GM21717 (cell line): ENCODE measurements at regions not wholly inside any gene's neighbourhood (a gene's known extent, or its start where the extent isn't known, plus 50 kb on each side); places are given as distances from the start of the nearest gene placed in this dataset.
A peak's percentile ranks its signal among the peaks of the same experiment; 100 is the strongest.
"Not testable (repeated sequence)": the region's sequence is repeated elsewhere in the genome, so short reads cannot be mapped to it uniquely, and the experiment has no call there.

ENCODE experiments used
- ATAC-seq: cut with Tn5 transposase; IDR thresholded peaks from one replicate; pipeline ENCODE4 v1.9.1; 2021; ENCODE audit warnings: mild to moderate bottlenecking, moderate library complexity; ENCODE audit not compliant: unreplicated experiment

DNA sequence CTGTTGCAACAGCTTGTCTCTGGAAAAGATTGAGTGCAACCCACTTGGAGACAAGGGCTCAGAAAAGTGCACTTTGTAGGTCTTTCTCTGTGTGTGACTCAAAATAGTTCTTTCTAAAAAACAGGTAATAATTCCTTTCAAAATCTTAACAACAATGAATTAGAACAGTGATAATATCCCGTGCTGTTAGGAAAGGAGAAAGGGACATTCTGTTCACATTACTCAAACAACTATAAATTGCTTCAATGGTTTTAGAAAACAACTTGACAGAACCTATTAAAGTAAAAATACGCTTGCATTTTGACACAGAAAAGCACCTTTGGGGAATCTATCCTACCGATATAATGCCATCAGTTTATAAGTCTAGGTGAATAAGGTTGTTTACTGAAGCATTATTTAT lies 468.1 kb upstream of the DPP6 start:
- ATAC-seq, result no peak

DNA sequence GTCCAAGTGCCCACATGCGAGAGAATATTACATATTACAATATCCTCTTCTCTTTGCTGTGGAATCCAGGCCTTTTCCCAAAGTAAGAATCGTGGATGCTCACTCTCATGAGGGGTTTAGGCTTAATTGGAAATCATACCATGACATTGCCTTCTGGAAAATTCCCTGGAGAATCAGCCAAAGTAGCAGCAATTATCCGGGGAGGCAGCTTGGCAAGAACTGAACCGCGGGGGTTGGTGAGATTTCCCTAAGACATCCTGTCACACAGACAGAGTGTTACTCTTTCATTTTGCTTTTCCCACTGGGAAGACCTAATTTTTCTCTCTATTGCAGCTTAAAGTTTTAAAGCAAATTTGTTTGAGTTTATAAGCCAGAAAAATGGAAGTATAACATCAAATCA lies 463.6 kb upstream of the DPP6 start:
- no peak for ATAC-seq

DNA sequence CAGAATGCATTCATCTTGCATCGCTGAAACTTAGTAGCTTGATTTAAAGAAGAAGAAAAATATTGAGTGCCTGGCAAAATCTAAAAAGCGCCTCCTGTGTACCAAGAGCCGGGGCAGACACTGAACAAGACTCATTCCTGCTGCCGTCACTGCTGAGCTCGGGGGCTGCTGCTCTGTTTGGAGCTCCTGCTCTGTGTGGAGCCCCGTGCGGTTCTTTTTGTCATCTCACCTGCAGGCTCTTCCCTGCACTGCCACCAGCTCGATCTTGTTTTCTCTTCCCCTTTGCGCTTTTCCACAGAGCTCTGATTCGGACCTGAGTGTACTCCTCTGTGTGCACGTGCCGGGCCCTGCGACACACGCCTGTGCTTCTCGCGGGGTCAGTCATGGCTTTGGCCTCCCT lies 462.1 kb upstream of the DPP6 start:
- ATAC-seq, result no peak

DNA sequence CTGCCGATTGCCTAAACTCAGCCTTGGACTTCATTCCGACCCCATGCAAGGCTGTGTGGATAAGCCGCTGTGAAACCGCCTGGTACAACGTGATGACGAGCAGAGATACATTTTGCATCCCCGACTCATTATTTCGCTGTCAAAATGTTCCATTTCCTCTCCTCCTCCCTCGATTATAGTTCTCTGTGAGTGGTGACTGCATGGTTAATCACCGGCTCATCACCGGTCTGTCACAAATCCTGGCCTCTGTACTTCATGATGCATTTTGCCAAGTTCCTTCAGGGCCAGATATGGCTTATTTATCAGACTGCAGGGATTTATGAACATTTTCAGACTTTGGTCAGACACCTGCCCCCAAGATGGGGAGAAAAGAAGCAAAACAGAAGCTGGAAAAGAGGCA lies 461.6 kb upstream of the DPP6 start:
- no peak for ATAC-seq

DNA sequence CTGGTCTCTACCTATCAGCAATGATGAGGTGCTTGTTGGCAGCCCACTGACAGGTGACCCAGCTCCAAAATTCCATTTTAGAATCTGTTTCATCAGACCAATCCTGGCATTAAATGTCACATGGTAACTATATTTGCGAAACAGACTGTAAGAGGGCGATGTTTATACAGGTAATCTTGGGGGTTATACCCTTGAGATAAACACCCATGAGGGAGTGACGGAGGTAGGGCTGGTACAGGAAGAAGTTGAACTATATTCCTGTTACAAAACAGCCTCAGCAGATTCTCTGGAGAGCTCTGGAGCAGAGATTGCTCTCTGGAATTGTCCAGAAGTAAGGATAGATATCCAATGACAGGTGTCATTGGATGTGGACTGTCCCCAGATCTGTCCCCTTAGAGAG lies 444.8 kb upstream of the DPP6 start:
- no peak for ATAC-seq

DNA sequence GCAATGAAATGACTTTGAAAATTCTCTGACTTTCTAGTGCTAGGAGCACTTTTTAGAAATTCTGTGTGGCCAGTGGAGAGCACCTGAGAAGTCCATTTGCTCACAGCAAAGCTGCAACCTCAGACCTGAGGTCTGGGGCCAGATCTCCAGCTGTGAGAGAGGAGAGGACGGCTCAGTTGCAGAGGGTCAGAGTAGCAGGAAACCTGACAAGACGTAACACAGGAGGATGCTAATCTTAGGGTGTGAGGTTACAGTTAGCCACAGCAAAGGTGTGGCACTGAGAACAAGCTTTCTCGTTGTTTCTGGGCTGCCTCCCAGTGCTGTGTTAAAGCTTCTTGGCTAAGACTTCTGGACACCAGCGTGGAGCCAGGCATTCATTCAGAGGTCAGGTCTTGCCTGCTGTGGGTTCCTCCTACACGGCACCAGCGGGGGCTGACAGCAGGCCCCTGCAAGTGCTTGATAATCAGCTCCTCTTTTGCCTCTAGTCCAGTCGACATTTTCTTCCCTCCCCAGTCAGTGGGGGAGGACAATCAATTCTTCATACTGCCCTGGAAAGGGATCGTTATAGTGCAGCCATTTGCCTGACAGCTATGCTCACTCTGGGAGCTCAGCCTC lies 435.4 kb upstream of the DPP6 start:
- ATAC-seq, result no peak

DNA sequence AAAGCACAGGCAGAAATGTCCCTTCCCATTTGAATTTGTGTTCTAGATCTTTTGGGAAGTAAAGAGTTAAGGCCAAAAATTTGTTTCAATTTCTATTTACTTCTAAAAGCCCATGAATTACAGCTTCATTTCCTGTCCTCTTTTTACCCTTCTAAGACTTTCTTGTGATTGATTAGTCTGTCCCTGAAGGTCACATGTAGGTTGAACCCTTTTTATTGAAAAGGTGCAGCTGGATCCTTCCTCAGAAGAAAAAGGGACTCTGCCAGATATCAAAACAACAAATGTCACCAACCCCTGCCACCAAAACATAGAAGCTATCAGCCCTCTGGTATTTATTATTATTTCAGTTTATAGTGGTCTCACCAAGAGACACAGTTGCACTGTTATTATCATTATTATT lies 424.9 kb upstream of the DPP6 start:
- no peak for ATAC-seq

DNA sequence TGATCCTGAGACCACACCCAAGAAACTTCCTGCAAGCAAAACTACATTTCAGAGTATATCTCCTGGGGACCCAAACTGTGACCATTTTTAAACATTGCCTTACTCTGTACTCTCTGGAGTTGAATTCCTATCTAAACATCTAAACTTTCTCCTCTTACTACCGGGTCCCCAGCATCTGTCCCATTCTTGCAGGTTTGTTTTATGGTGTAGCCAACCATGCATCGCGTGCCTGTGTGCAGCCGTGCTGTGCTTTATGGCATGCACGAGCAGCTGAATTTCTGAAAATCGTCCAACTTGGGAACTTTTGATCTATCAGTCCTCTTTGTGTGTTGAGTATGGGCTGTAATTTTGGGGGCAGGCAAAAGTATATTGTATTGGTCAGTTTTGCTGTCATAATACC lies 423.8 kb upstream of the DPP6 start:
- no peak for ATAC-seq

DNA sequence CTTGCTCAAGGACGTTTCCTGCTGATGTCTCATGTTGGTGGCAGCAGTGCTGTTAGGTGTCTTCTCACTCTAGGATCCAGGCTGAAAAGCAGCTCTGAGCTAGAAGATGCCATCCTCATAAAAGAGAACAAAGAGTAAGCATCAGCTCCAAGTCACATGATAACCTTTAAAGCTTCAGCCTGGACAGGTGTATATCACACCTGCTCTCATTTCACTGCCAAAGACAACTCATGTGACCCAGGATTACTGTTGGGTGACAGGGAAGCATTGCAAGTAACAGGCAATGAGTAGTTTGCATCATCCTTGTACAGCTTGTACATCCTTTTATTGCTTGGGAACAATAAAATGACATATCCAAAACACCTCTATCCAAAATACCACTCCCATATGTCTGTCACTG lies 423.4 kb upstream of the DPP6 start:
- ATAC-seq, result no peak

DNA sequence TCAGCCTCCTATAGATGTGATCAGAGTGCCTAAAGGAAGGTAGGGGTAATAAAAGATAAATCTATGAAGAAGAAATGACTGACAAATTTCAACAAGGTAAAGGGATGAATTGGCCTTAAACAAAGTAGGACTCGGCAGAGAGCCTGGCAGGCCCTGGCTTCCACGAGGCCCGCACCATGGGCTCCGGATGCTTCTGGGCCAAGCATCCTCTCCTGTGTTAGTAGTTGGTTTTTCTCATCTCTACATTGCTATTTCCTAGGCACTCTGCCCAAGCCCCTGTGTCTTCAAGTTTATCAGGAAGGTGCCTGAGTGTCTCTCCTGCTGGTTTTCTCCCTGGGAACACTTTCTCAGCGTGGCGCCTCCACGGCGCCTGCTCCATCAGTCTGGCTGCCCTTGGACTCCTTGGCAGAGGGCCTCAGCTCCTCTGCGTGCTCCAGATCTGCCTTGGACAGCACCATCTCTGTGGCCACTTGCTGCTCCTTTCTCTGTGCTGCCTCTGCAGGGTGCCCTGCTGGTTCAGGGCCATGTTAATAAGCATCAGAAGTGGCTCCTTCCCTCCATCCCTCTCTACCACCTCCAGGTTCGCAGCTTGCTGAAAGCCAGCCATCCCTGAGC lies 413.3 kb upstream of the DPP6 start:
- no peak for ATAC-seq

DNA sequence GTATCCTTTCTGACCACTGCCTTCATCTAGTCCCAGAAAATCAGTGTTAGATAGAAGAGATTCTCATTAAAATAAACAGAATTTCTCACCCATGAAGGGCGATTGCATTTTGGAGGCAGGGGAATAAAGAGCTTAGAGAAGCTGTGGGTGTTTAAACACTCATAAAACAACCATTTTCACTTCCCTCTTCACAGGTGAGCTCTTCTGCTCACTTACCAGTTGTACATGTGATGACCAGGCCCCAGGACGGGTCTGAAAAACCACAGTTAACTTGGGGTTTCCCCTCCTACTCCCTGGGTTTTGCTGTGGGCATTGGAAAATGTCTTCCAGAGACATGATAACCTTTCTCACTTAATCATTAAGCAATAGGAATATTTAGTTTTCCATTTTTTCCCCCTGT lies 411.6 kb upstream of the DPP6 start:
- peak; percentile 66 for ATAC-seq

DNA sequence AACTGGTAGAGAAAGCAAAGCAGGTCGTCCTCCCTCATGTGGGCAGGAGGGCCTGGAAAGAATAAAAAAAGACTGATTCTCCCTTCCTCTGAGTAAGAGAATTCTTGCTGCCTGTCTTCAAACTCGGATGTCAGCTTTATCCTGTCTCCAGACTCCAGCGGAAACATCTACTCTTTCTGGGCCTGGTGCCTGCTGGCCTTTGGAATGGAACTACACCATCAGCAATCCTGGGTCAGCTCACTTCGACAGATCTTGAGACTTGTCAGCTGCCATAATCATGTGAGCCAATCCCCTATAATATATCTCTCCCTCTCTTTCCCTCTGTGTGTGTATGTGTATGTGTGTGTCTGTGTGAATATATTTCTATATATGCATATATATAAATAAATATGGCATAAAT lies 411.0 kb upstream of the DPP6 start:
- no peak for ATAC-seq

DNA sequence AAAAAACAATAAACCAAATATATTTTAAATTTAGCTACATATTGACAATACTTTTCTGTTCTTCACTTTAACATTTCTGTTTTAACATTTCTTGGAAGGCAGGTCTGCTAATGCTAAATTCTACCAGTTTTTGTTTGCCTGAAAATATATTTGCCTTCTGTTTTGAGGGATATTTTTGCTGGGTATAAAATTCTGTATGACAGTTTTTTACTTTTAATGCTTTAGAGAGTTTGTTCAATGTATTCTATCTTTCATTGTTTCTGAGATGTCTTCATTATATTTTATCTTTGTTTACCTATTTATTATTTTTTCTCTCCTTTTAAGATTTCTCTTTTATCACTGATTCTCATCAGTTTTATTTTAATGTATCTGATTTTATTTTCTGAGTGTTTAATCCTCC lies 409.2 kb upstream of the DPP6 start:
- ATAC-seq, result no peak

DNA sequence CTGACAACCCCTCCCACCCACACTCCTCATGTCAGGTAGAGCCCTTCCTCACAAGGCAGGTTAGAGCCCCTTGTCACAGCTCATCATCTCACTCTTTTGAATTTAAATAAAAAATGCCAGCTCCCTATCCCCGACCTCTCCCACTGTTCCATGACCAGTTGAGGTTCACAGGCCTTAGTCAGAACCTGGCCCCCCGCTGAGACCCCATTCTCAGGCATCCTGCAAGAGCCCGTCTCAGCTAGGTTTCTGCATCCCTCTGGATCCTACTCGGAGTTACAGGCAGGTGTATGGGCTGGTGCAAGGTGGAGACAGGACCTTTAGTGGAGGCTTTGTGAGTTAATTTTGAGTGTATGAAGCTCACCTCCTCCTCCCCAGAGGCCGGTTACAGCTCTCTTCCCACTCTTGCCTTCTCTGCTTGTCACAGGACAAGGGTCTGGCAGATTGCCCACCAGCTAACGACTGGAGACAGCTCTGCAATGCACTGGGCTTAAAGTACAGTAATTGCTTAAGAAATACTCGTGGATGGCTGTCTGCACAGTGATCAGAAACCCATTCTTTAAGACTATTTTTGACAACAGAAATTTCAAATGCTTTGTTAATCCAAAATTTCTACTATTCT lies 394.9 kb upstream of the DPP6 start:
- no peak for ATAC-seq

DNA sequence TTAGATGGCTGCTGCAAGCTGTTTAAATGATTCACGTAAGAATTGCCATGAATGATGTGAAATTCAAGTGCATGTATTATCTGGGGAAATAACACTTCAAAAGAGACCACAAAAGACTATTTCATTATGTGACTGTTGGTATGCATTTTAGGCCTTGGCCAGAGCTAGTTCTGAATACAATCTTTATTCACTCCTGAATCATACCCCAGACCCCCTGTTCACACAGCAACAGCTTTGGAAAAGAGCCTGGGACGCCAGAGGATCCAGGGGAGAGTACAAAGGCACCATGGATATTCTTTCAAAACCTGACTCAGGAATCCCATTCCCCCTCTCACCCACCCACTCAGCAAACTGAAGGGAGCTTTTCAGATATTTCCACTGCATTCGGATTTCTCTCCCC lies 377.1 kb upstream of the DPP6 start:
- ATAC-seq, result no peak

DNA sequence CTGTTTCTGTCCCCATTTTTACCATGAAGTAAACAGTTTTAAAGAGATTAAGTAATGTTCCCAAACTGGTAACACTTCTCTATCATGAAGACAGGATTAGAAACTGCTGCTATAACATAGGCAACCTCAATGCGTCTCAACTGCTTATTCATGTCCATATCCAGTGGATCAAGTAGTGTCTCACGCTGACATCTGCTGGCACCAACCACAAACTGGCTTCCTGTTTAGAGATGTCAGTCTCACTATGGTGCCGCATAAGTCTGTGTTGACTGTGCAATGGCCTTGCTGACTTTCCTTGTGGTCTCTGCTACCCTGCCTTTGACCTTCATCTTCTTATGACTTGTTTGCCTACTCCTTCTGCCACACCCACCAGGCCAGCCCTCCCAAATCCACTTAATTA lies 369.6 kb upstream of the DPP6 start:
- no peak for ATAC-seq

DNA sequence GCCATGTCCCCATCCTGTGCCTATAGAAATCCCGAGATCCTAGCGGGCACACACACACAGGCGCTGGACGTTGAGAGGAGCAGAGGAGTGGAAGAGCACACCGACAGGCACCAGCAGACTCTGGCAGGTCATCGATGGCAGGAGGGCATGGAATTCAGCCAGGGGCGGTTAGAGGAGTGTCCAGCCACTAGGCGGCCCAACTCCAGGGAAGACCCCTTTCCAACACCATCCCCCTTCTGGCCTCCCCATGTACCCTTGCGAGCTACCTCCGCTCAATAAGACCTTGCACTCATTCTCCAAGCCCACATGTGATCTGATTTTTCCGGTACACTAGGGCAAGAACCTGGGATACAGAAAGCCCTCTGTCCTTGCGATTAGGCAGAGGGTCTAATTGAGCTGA lies 356.0 kb upstream of the DPP6 start:
- no peak for ATAC-seq

DNA sequence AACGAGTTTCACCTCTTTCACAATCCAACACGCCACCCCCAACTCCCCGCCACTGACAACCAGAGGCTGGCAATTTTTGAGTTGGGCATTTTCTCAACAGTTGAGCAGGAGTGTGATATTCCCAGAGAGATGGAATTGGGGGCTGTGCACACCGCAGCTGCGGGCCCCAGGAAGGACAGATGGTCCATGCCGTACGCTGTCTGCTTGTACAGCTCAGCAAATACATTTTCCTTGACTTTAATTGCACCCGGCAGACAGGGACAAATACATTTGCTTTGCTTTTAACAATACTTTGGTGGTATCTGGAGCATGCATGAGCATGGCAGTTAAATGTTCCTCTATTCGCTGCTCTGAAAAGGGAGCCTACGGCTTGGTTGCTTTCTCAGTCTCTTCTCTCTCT lies 354.2 kb upstream of the DPP6 start:
- ATAC-seq, result no peak

DNA sequence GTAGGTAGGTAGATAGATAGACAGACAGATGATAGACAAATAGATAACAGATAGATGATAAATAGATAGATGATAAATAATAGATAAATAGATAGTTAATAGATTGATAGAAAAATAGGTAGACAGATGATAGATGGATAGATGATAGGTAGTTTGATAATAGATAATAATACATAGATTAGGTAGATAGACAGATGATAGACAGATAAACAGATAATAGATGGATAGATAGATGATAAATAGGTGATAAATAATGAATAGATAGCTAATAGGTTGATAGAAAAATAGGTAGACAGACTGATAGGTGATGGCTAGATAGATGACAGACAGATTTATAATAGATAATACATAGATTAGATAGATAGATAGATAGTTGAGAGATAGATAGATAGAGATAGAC lies 350.5 kb upstream of the DPP6 start:
- ATAC-seq, result no peak

DNA sequence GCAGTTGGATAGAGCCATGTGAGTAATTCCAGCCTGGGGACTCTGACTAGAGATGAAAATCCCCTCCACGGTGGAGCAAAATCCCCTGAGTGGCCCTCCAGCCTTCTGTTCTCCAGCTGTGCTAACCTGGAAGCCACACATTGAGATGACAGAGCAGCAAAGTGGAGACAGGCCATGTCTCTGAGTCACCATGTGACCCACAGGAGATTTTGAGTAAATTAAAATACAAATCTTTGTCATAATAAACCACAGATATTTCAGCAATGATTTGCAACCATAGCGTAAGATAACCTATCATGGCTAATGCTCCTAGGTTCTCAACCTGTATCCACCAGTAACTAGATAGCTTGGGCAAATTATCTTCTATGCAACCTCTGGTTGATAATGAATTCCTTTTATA lies 328.3 kb upstream of the DPP6 start:
- ATAC-seq, result not testable (repeated sequence)

DNA sequence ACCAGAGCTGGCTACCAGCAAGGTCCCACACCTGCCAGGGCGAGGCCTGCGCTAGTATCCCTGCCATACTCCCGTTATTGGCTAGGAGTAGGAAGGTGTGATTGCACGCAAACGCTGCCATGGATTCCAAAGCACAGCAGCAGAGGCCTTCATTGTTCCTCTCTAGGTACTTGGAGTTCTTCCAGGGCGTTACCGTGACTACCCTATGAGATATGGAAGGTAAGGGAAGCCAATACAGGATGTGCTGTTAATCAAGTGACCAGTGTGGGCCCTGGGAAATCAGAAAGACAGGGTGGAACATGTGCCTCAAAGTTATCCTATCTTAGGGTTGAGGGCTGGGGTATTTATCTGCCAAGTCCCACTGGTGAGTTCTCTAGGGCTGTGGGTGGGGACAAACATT lies 320.7 kb upstream of the DPP6 start:
- not testable (repeated sequence) for ATAC-seq

DNA sequence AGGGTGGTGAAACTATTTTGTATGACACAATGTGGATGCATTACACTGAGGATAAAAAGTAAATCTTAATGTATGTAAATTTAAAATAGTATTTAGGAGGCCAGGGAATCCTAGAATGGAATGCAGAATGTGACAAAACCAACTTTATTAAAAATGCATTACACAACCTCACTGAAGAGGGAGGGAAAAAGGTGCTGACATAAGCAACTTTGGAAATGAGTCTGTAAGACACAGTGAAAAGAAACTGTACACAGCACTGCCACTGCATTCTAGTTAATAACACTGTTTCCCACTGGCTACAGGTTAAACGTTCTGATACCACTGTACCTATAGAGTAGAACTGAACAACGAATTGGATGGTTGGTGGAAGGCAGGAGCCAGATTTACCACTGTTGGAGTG lies 308.8 kb upstream of the DPP6 start:
- not testable (repeated sequence) for ATAC-seq

DNA sequence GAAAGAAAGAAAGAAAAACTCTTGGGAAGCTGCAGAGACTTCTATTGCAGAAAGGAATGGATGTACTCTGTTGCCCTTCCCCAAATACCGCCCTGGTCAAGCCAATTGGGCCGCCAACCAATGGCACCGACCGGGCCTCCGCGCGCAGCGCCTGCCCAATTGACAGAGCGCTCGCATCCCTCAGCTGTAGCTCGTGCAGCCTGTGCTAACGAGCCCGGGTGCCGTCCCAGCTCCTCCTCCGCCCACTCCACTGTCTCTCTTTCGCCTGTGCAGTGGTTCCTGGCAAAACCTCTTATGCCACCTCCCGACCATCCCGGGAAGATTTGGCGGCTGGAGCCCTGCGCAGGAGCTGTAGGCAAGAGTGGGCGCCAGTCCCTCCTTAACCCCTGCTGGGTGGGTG lies 304.2 kb upstream of the DPP6 start:
- ATAC-seq, result not testable (repeated sequence)
